ENCODE measurements at regions not wholly inside any gene's neighbourhood (a gene's known extent, or its start where the extent isn't known, plus 50 kb on each side); places are given as distances from the start of the nearest gene placed in this dataset.

- TF ChIP-seq, protein P1, sequence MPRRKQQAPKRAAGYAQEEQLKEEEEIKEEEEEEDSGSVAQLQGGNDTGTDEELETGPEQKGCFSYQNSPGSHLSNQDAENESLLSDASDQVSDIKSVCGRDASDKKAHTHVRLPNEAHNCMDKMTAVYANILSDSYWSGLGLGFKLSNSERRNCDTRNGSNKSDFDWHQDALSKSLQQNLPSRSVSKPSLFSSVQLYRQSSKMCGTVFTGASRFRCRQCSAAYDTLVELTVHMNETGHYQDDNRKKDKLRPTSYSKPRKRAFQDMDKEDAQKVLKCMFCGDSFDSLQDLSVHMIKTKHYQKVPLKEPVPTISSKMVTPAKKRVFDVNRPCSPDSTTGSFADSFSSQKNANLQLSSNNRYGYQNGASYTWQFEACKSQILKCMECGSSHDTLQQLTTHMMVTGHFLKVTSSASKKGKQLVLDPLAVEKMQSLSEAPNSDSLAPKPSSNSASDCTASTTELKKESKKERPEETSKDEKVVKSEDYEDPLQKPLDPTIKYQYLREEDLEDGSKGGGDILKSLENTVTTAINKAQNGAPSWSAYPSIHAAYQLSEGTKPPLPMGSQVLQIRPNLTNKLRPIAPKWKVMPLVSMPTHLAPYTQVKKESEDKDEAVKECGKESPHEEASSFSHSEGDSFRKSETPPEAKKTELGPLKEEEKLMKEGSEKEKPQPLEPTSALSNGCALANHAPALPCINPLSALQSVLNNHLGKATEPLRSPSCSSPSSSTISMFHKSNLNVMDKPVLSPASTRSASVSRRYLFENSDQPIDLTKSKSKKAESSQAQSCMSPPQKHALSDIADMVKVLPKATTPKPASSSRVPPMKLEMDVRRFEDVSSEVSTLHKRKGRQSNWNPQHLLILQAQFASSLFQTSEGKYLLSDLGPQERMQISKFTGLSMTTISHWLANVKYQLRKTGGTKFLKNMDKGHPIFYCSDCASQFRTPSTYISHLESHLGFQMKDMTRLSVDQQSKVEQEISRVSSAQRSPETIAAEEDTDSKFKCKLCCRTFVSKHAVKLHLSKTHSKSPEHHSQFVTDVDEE (CRISPR knock-in tag; IDR thresholded peaks at IDR 0.05): no peak
- TF ChIP-seq, protein P2, sequence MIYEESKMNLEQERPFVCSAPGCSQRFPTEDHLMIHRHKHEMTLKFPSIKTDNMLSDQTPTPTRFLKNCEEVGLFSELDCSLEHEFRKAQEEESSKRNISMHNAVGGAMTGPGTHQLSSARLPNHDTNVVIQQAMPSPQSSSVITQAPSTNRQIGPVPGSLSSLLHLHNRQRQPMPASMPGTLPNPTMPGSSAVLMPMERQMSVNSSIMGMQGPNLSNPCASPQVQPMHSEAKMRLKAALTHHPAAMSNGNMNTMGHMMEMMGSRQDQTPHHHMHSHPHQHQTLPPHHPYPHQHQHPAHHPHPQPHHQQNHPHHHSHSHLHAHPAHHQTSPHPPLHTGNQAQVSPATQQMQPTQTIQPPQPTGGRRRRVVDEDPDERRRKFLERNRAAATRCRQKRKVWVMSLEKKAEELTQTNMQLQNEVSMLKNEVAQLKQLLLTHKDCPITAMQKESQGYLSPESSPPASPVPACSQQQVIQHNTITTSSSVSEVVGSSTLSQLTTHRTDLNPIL (CRISPR knock-in tag; IDR thresholded peaks at IDR 0.05; ENCODE audit: low read depth): no peak
- no peak for TF ChIP-seq BACH2 (CRISPR knock-in tag; IDR thresholded peaks at IDR 0.05; ENCODE audit: borderline replicate concordance)
These were observed 379.9 kb downstream of the CD109 start (continued) for GRCh38 chr6:74075896-74076295.

DNA sequence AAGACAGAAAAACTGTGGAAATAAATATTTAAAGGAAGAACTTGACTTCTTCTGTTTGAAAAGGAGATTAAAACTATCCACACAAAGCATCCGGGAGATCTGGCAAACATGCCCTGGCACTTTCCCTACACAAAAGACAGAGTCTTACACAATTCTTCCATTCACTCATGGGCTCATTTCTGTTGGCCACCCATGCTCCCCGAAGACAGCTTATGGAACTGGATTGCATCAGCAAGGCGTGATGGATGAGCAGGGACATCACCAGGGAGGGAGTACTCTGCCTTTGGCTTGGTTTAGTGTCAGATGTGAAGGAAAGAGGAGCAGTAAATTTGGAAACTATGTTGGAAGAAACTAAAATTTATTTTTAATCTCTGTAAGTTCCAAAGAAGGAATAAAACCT, 379.3 kb downstream of the CD109 start:
- no peak for ATAC-seq

DNA sequence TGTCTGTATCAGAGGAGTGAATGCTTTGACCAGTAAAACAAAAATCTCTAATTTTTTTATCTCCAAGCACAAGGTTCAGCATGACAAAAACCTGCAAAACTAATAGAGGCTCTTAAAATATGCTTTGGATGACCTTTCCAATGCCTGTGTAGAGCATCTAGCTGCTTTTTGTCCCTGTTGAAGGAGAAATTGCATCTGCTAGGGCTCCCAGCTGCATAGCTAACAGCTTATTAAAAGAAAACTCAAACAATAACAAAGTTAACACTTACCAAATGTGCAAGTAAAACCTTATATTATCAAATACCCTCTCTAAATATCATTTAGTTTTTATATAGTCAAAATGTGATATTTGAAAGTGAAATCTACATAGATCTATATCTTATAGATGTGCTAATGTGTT, 378.6 kb downstream of the CD109 start:
- no peak for ATAC-seq
- TF ChIP-seq OSR1 (CRISPR knock-in tag; IDR thresholded peaks at IDR 0.05) (no peak), PPARA (CRISPR knock-in tag; IDR thresholded peaks at IDR 0.05; ENCODE audit: borderline replicate concordance) (no peak), SNAI2 (CRISPR knock-in tag; IDR thresholded peaks at IDR 0.05) (no peak), ZFP30 (CRISPR knock-in tag; IDR thresholded peaks at IDR 0.05) (no peak), TCF4 (CRISPR knock-in tag; IDR thresholded peaks at IDR 0.05; ENCODE audit: borderline replicate concordance) (no peak), ZNF565 (CRISPR knock-in tag; conservative IDR thresholded peaks at IDR 0.05; ENCODE audit: low read depth) (no peak)

More for the DNA sequence above, 379.3 kb downstream of the CD109 start:
- no peak for TF ChIP-seq ZFP30 (CRISPR knock-in tag; IDR thresholded peaks at IDR 0.05)
- TF ChIP-seq PATZ1 (CRISPR knock-in tag; IDR thresholded peaks at IDR 0.05; ENCODE audit: borderline replicate concordance): no peak
- TF ChIP-seq BACH2 (CRISPR knock-in tag; IDR thresholded peaks at IDR 0.05; ENCODE audit: borderline replicate concordance): no peak
- TF ChIP-seq, protein P1 (CRISPR knock-in tag; IDR thresholded peaks at IDR 0.05): no peak
- TF ChIP-seq OSR1 (CRISPR knock-in tag; IDR thresholded peaks at IDR 0.05): no peak
- no peak for TF ChIP-seq ZNF565 (CRISPR knock-in tag; conservative IDR thresholded peaks at IDR 0.05; ENCODE audit: low read depth)
- no peak for TF ChIP-seq RARB (CRISPR knock-in tag; IDR thresholded peaks at IDR 0.05)
- no peak for TF ChIP-seq ZNF70 (CRISPR knock-in tag; IDR thresholded peaks at IDR 0.05)
- TF ChIP-seq ZNF8 (CRISPR knock-in tag; IDR thresholded peaks at IDR 0.05): no peak
- TF ChIP-seq ZC3H10 (CRISPR knock-in tag; IDR thresholded peaks at IDR 0.05): no peak
- no peak for TF ChIP-seq PPARA (CRISPR knock-in tag; IDR thresholded peaks at IDR 0.05; ENCODE audit: borderline replicate concordance)
- TF ChIP-seq GLIS3 (CRISPR knock-in tag; IDR thresholded peaks at IDR 0.05): no peak

DNA sequence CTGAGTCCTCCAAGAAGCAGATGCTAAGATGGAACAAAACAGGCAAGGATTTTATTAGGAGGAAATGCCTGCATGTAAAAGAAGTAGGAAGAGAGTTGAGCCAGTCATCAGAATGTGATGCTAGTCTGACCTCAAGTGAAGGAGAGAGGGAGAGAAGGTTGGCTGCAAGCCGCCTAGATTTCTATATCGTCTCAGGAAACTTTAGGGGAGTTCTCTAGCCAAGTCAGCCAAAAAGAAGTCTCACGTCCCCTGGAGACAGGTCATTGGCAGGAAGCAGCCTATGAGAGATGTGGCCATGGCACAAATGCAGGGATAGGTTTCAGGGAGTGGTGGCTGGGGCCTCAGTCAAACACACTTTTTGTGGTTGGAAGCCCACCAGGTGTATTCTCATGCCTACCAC, 378.0 kb downstream of the CD109 start:
- ATAC-seq: no peak
- TF ChIP-seq SNAI2 (CRISPR knock-in tag; IDR thresholded peaks at IDR 0.05) (no peak), TOX (CRISPR knock-in tag; IDR thresholded peaks at IDR 0.05; ENCODE audit: borderline replicate concordance) (no peak)

DNA sequence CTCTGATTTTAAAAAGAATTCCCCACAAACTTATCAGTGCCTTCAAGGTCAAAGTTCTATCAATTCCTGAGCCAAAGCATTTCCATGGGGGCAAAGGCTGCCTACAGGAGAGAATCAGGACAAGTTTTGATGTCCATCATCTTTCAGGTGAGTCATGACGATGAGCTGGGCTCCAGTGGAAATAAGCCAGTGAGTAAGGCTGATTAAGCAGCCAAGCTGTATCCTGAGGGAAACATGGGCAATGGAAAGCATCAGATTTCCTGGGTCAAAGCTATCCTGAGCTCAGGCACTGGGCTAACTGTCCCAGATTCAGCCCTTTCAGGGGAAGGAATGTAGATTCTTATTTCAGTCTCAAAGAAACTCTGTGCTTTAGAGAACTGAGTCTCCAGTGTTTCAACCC, 377.4 kb downstream of the CD109 start:
- no peak for ATAC-seq
- no peak for TF ChIP-seq ISL1 (CRISPR knock-in tag; IDR thresholded peaks at IDR 0.05)
- no peak for TF ChIP-seq PATZ1 (CRISPR knock-in tag; IDR thresholded peaks at IDR 0.05; ENCODE audit: borderline replicate concordance)
- no peak for TF ChIP-seq ZFP3 (CRISPR knock-in tag; IDR thresholded peaks at IDR 0.05)
- no peak for TF ChIP-seq SNAI2 (CRISPR knock-in tag; IDR thresholded peaks at IDR 0.05)
- no peak for TF ChIP-seq ZNF565 (CRISPR knock-in tag; conservative IDR thresholded peaks at IDR 0.05; ENCODE audit: low read depth)
- TF ChIP-seq, protein P1 (CRISPR knock-in tag; IDR thresholded peaks at IDR 0.05): no peak
- TF ChIP-seq CSDC2 (CRISPR knock-in tag; IDR thresholded peaks at IDR 0.05): no peak
- TF ChIP-seq, protein P2 (CRISPR knock-in tag; IDR thresholded peaks at IDR 0.05; ENCODE audit: low read depth): no peak

Measured in SK-N-SH treated with all-trans-retinoic acid at 6 μM for 48 hours (cell line).